ENCODE measurements at regions not wholly inside any gene's neighbourhood (a gene's known extent, or its start where the extent isn't known, plus 50 kb on each side); places are given as distances from the start of the nearest gene placed in this dataset.
"Not testable (repeated sequence)": the region's sequence is repeated elsewhere in the genome, so short reads cannot be mapped to it uniquely, and the experiment has no call there.

- no peak for DNase-seq
Observed at GRCh38 chr2:239594772-239595608, 194.2 kb upstream of the HDAC4 start.

GRCh38 chr2:239594019-239594771, 193.4 kb upstream of the HDAC4 start:
- DNase-seq, result no peak

DNA sequence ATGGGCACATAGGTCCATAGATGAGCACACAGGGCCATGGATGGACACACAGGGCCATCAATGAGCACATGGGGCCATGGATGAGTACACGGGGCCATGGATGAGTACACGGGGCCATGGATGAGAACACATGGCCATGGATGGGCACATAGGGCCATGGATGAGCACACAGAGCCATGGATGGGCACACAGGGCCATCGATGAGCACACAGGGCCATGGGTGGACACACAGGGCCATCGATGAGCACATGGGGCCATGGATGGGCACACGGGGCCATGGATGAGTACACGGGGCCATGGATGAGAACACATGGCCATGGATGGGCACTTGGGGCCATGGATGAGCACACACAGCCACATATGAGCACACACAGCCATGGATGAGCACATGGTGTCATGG, 192.6 kb upstream of the HDAC4 start:
- no peak for DNase-seq

- not testable (repeated sequence) for DNase-seq
Observed at GRCh38 chr2:239592629-239593290, 191.9 kb upstream of the HDAC4 start.

- DNase-seq, result no peak
Observed at GRCh38 chr2:239590995-239591915, 190.4 kb upstream of the HDAC4 start.

GRCh38 chr2:239590276-239590675, 189.5 kb upstream of the HDAC4 start:
- DNase-seq, result no peak

- DNase-seq, result no peak
Observed at GRCh38 chr2:239589833-239590232, 189.0 kb upstream of the HDAC4 start.

- DNase-seq, result no peak
Observed at GRCh38 chr2:239589270-239589825, 188.5 kb upstream of the HDAC4 start.

GRCh38 chr2:239588451-239589269, 187.8 kb upstream of the HDAC4 start:
- DNase-seq, result no peak

- no peak for DNase-seq
Observed at GRCh38 chr2:239587841-239588240, 187.0 kb upstream of the HDAC4 start.

DNA sequence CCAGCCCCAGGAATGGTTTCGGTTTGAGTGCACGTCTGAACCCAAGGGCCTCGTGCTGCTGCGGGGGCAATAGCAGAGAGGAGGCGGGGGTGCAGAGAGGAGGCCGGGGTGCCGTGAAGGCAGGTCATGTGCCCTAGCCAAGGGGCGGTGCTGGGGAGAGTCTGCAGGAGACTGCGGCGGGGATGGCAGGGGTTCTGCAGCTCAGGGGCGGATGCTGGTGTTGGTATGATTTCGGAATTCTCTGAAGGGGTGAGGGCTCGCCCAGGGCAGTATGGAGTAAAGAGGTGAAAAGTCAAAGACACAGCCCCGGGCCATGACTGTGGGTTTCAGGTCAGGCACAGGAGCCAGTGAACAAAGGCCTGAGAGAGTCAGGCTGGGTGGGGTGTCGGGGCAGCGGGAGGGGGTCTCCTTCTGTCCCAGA, 186.5 kb upstream of the HDAC4 start:
- DNase-seq, result no peak

DNA sequence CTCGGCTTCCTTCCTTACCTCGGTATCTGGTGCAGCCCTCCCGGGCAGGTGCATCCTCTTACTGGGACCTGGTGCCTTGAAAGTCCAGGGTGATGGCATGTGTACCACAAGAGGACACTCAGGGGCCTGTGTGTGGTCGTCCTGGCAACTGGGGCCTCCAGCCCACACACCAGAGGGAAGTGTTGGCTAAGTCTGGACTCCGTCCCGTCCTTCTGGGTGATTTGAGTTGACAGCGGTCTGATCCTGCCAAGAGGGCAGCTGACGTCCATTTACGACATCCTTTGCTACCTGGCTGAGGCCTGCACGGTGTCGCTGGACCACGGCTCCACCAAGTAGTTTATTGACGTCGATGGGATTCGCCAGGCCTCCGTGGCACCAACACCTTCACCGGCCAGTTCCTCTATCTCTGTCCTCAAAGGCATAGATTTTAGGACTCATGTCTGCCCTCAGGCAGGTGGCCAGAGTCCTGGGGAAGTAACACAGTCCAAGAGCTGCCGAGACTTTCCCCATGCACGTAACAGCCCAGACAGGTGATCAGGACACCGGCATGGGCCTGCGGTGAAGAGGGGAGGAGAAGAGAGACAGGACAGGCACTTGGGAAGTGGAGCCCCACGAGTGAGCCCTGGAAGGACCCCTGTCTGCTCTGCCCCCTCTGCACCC, 186.0 kb upstream of the HDAC4 start:
- DNase-seq, result no peak

GRCh38 chr2:239585422-239585821, 184.6 kb upstream of the HDAC4 start:
- DNase-seq, result no peak

- no peak for DNase-seq
Observed at GRCh38 chr2:239584986-239585385, 184.2 kb upstream of the HDAC4 start.

DNA sequence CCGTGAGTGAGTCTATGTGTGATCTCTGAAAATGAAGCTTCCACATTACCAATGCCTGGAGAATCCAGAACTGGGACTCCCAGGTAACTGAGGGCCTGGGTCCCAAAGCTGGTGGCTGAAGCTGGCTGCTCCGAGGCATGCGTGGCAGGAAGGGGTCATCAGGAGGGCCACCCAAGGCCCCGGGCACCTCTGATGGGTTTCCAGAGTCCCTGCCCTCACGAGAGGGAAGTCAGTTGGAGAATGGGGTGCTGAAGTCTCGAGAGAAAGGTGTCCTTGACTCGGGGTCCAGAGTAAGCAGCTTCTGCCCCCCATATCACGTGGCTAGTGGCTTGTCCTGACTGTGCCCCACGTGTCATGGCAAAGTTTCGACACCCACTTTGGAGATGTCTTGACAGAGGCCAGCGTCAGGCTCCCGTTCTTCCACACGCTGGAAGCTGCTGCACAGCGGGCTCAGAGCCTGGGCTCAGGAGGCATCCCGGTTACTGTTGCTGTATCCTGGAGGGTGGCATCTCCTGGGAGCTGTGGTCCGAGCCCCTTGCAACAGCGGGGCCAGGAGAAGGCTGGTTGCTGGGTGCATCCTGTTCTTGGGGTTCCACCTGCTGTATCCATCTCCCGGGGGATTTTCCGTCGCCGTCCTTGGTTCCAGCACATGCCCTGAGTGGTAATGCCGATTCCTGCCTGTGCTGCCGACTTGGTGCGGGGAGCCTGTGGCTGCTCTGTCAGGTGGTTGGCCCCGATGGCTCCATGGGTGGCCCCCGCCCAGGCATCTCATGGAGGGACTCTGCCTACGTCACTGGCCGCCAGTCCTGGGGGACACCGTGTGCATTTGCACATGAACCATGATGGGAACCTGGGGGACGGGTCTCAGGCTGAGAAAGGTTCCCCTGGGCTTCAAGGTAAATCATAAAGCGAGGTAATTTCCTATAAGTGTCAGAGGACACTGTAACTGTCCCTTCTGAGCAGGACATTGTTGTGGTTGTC, 183.3 kb upstream of the HDAC4 start:
- DNase-seq, result no peak

- DNase-seq, result no peak
Observed at GRCh38 chr2:239583171-239583878, 182.5 kb upstream of the HDAC4 start.

- DNase-seq, result no peak
Observed at GRCh38 chr2:239582476-239582875, 181.7 kb upstream of the HDAC4 start.

DNA sequence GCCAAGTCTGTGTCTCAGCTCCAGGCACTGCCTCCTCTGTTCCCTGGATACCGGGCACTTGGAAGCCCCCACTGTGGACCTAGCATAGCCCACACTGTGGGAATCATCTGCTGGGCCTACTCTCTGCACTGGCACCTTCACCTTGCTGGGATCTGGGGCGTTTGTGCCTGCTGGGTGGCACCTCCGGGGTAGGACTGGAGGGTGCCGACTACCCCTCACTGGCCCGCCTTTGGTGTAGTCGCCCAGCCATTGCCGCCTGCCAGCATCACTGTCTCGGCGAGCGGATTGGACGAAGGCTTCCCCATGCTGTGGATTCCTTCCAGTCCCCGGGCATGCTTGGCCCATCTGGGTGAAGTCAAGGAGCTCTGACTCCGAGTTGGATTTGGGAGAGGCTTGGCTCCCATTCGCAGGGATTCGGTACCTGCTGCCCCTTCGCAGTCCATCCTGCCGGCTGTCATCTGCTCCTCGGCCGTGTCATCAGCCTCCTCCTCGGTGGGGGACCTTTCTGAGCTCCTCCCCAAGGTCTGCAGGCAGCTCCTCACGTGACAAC, 180.6 kb upstream of the HDAC4 start:
- DNase-seq, result no peak

GRCh38 chr2:239580199-239580527, 179.3 kb upstream of the HDAC4 start:
- no peak for DNase-seq

Data from KG1 (cell line).